Dermis microvascular lymphatic vessel endothelial cell (primary cell): ENCODE measurements at regions not wholly inside any gene's neighbourhood (a gene's known extent, or its start where the extent isn't known, plus 50 kb on each side); places are given as distances from the start of the nearest gene placed in this dataset.
"Not testable (repeated sequence)": the region's sequence is repeated elsewhere in the genome, so short reads cannot be mapped to it uniquely, and the experiment has no call there.

ENCODE experiments used
- DNase-seq, 2 donors: peaks; one replicate each; pipeline versions ENCODE4 v3.0.0 to v3.0.0-alpha.2; 2010; ENCODE audit warnings: low read depth in 2 of 2

- no peak for DNase-seq
Observed at GRCh38 chr4:117691572-117692351, 342.5 kb upstream of the NDST3 start.

GRCh38 chr4:117692538-117692937 lies 341.7 kb upstream of the NDST3 start:
- no peak for DNase-seq

DNA sequence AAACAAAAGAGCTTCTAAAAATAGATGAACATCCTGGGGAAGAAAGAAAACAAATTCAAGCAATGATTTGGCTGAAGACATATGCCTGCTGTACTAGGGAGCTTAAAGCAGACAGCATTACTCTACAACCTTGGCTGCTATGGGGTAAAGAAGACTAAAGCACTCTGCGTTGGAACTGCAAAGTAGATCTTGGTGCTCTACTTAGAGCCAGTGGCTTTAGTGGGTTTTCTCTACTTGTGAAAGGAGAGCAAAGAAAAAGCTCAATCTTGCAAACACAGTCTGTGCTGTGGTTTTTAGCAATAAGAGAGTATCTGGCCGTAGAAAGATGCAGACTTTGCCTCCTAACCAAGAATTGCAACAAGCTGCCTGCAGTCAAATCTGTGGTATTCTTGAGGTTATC lies 334.7 kb upstream of the NDST3 start:
- no peak for DNase-seq

- DNase-seq, result no peak
Observed at GRCh38 chr4:117700111-117700892, 334.0 kb upstream of the NDST3 start.

- DNase-seq, result no peak
Observed at GRCh38 chr4:117702353-117702752, 331.9 kb upstream of the NDST3 start.

GRCh38 chr4:117704721-117705120 lies 329.6 kb upstream of the NDST3 start:
- no peak for DNase-seq

GRCh38 chr4:117740736-117741135 lies 293.6 kb upstream of the NDST3 start:
- DNase-seq, result no peak

DNA sequence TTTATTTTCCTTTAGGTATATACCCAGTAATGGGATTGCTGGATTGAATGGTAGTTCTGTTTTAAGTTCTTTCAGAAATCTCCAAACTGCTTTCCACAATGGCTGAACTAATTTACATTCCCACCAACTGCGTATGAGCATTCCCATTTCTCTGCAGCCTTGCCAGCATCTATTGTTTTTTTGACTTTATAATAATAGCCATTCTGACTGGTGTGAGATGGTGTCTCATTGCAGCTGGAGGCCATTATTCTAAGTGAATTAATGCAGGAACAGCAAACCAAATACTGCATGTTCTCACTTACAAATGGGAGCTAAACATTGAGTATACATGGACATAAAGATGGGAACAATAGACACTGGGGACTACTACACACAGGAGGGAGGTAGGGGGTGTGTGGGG lies 288.9 kb upstream of the NDST3 start:
- not testable (repeated sequence) for DNase-seq

- DNase-seq, result no peak
Observed at GRCh38 chr4:117755438-117755837, 278.8 kb upstream of the NDST3 start.

- DNase-seq, result no peak
Observed at GRCh38 chr4:117768610-117769009, 265.7 kb upstream of the NDST3 start.

DNA sequence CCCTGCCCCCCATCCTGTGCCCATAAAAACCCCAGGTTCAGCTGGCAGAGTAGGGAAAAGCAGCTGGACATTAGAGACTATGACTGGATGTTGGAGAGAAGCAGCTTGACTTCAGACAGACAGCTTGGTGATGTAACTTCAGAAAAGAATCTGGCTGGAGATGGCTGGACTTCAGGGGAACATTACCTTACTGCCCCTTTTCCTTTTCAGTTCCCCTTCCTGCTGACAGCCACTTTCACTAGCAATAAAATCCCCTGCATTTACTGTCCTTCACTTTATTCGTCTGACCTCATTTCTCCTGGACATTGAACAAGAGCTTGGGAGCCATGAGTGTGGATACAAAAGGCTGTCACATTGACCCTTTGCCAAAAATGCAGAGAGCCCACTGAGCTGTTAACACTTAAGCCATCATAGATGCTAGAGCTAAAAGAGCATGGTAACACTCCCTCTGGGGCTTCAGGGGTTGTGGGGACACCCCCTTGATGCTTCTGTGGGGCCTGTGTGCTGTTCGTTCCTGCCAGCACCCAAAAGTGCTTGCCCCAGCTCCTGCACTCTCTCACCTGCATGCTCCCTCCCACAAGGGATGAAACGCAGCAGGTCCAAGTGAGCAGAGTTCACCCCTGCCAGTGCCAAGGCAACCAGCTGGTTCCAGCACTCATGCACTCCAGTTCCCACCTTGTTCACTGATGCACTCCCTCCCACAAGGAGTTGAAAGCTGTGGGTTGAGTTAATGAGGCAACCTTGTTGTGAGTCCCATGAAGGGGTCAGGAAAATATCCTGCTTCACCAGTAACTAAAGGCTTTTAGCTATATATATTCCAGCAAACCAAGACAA lies 263.8 kb upstream of the NDST3 start:
- no peak for DNase-seq

GRCh38 chr4:117771647-117772337 lies 262.5 kb upstream of the NDST3 start:
- DNase-seq, result no peak

DNA sequence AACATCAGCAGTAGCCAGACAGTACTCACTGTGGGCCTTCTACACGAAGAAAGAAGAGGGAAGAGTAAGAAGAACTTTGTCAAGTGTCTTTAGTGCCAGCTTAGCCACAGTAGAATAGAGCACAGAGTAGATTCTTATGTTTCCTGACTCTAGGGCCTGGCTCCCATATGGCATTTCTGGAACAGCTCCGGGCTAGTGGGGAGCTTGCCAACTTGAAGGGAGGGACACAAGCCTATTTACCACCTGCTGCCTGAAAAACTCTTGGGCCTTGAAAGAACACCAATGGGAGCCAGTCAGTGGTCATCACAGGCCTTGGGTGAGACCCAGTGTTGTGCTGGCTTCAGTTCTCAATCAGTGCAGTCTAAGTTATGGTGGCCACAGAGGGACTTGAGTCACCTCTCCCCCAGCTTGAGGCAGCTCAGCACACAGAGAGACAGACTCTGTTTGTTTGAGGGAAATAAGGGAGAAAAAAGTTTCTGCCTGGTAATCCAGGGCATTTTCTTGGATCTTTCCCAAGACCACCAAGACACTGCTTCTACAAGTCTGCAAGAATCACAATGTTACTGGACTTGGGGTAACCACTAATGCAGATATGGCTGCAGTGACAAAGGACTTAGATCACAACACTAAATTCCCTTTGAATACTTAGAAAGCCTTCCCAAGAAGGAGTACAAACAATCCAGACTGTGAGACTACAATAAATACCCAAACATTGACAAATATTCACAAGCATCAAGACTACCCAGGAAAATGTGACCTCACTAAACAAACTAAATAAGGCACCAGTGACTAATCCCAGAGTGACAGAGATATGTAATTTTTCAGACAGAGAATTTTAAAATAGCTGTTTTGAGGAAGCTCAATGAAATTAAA lies 261.0 kb upstream of the NDST3 start:
- DNase-seq, result peak in 1 of 2 donors; percentile 20

- DNase-seq, result no peak
Observed at GRCh38 chr4:117777721-117778120, 256.6 kb upstream of the NDST3 start.

DNA sequence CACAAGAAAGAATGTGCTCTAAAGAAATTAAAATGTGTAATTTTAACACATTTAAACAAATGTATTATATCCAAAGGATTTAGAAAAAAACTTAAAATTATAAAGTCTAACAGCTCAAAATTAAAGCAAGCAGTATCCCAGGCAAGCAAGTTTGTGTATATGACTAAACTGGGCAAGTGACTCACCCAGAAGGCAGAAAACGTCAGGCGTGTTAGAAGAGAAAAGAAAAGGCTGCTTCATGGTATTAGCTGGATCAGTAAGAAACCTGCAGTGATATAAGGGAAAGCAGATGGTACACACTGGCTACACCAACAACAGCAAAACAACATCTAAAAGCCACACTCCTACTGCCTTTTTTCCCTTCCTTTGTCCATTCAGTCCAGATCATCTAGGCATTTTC lies 250.6 kb upstream of the NDST3 start:
- peak in 1 of 2 donors; percentile 32 for DNase-seq

DNA sequence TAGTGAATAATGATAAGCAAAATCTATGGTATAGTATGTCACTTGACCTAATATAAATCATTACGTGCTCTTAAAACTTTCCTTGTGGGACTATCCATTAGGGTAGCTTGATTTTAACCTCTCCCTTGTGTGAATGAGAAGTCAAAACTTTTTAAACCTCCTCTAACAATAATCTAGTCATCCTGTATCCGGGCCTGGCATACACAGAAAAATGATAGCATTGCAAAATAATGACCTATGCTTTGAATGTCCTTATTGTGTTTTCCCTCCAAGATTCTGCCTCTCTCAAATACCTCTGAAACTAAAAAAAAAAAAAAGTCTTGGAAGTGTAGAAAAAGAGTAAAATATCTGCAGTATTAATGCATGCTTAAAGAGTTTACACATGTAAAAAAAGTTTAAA lies 250.0 kb upstream of the NDST3 start:
- DNase-seq, result no peak

DNA sequence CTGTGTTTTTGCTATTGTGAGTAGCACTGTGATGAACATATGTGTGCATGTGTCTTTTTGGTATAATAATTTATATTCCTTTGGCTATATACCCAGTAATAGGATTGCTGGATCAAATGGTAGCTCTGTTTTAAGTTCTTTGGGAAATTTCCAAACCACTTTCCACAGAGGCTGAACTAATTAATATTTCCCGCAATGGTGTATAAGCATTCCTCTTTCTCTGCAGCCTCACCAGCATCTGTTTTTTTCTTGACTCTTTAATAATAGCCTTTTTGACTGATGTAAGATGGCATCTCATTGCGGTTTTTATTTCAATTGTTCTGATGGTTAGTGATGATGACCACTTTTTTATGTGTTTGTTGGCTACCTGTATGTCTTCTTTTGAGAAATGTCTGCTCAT lies 247.7 kb upstream of the NDST3 start:
- no peak for DNase-seq

- DNase-seq, result no peak
Observed at GRCh38 chr4:117793845-117794480, 240.3 kb upstream of the NDST3 start.

GRCh38 chr4:117796677-117797076 lies 237.6 kb upstream of the NDST3 start:
- peak in 1 of 2 donors; percentile 29 for DNase-seq

- DNase-seq, result no peak
Observed at GRCh38 chr4:117800636-117801035, 233.7 kb upstream of the NDST3 start.
